PC-9 (cell line): ENCODE measurements at regions not wholly inside any gene's neighbourhood (a gene's known extent, or its start where the extent isn't known, plus 50 kb on each side); places are given as distances from the start of the nearest gene placed in this dataset.

Experiments
- CTCF ChIP-seq: fragments of 200-600 bp; sonication (generic); conservative IDR thresholded peaks from 2 replicates; pipeline ENCODE4 v1.6.1; 2017; ENCODE audit warnings: mixed run types, antibody characterized with exemption, mild to moderate bottlenecking, moderate library complexity
- EZH2 ChIP-seq: fragments of 200-600 bp; sonication (generic); IDR thresholded peaks from 2 replicates; pipeline ENCODE4 v1.8.0; 2017; ENCODE audit warnings: antibody characterized with exemption, low read depth

- TF ChIP-seq EZH2 = no peak
- no peak for TF ChIP-seq CTCF
Observed at GRCh38 chr1:232140419-232141166, 489.3 kb downstream of the SIPA1L2 start.
